Thoracic aorta (tissue), 2 donors: ENCODE measurements at regions not wholly inside any gene's neighbourhood (a gene's known extent, or its start where the extent isn't known, plus 50 kb on each side); places are given as distances from the start of the nearest gene placed in this dataset.

Experiments used
- ATAC-seq: fragments of 150-250 bp; one replicate; pipeline ENCODE4 v1.8.0; 2017; ENCODE audit warnings: low read depth; ENCODE audit not compliant: insufficient number of reproducible peaks, low FRiP score
- DNase-seq: peaks from one replicate; pipeline ENCODE4 v3.0.0-alpha.2; 2020; ENCODE audit warnings: low spot score
- H3K27ac ChIP-seq, 2 donors: fragments of 200-600 bp; sonication (generic); 1 replicate in 1 of 2; 2 replicates in 1 of 2; pipeline ENCODE4 v1.5.1; 2016; ENCODE audit warnings: mild to moderate bottlenecking in 2 of 2, moderate library complexity in 2 of 2
- H3K27me3 ChIP-seq: fragments of 200-600 bp; sonication (generic); replicated peaks from 2 replicates; pipeline ENCODE4 v1.6.0; 2016; ENCODE audit warnings: mild to moderate bottlenecking; ENCODE audit not compliant: insufficient read depth
- H3K36me3 ChIP-seq: fragments of 200-600 bp; sonication (generic); one replicate; pipeline ENCODE4 v1.5.1; 2016
- H3K4me1 ChIP-seq, 2 donors: fragments of 200-600 bp; sonication (generic); 1 replicate in 1 of 2; 2 replicates in 1 of 2; pipeline versions ENCODE4 v1.5.1 to v1.6.0; 2016; ENCODE audit warnings: low read depth in 2 of 2, mild to moderate bottlenecking in 1 of 2; ENCODE audit not compliant: control insufficient read depth in 1 of 2
- H3K4me3 ChIP-seq: fragments of 200-600 bp; sonication (generic); 2 replicates; pipeline ENCODE4 v1.5.1; 2016; ENCODE audit warnings: mild to moderate bottlenecking
- H3K9me3 ChIP-seq: fragments of 200-600 bp; sonication (generic); 2 replicates; pipeline ENCODE4 v1.5.1; 2016
- TF ChIP-seq, protein P1 (sequence below): fragments of 200-600 bp; sonication (generic); IDR thresholded peaks from one replicate; pipeline ENCODE4 v1.5.1; 2019; ENCODE audit warnings: antibody characterized with exemption

DNA sequence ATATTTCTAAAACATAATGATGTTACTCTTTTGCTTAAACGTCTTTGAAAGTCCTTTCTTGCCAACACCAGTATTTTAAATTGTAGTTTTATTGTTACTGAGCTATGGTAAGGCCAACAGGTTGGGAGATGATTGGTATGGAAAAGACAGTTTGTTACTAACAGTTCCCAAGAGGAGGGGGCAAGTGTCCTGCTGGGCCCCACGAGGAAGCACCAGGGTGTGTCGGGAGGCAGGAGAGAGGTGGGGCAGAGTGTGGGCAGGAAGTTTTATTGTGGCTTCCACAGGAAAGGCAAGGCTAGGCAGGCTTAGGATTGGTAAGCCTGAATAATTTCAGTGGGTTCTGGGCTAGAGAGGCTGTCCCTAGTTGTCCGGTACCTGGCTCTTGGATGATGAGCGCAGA is 134.3 kb downstream of the SOCS6 start:
- ATAC-seq (no peak), DNase-seq (no peak)

DNA sequence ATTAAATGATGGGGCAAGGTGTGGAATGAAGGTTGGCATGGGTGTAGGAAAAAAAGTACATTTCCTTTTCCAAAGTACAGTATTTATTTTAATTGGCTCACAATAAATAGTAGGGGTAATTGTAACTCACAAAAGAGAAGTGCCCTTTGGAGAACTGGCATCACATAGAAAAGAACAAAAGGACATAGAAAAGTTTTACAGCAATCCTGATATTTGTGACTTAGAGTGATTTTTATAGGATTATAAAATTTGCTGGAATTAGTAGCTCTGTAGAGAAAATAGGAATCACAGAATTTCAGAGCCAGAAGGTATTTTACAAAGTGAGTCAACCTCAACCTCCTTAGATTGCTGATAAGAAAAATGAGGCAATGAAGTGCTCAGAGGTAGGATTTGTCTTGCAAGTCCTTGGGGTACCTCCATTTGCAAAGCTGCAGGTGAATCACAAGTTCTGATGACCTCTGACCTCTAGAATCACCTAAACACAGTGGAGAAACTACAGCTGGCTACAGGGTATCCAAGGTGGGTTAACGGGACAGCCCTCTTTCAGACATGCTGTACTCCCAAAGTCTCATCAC is 133.6 kb downstream of the SOCS6 start:
- no peaks in the 10 kb centered on the region for H3K36me3 ChIP-seq
- H3K4me1 ChIP-seq = peaks cover 19 to 20% of the 10 kb centered on the region in 2 donors
- ATAC-seq (no peak), DNase-seq (no peak)
- H3K4me3 ChIP-seq = no peak overlapping the region
- TF ChIP-seq, protein P1, sequence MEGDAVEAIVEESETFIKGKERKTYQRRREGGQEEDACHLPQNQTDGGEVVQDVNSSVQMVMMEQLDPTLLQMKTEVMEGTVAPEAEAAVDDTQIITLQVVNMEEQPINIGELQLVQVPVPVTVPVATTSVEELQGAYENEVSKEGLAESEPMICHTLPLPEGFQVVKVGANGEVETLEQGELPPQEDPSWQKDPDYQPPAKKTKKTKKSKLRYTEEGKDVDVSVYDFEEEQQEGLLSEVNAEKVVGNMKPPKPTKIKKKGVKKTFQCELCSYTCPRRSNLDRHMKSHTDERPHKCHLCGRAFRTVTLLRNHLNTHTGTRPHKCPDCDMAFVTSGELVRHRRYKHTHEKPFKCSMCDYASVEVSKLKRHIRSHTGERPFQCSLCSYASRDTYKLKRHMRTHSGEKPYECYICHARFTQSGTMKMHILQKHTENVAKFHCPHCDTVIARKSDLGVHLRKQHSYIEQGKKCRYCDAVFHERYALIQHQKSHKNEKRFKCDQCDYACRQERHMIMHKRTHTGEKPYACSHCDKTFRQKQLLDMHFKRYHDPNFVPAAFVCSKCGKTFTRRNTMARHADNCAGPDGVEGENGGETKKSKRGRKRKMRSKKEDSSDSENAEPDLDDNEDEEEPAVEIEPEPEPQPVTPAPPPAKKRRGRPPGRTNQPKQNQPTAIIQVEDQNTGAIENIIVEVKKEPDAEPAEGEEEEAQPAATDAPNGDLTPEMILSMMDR = no peak
- no peaks in the 10 kb centered on the region for H3K27me3 ChIP-seq
- no peaks in the 10 kb centered on the region for H3K9me3 ChIP-seq
- no peak overlapping the region for H3K27ac ChIP-seq

More for the DNA sequence above, 134.3 kb downstream of the SOCS6 start:
- H3K36me3 ChIP-seq = no peaks in the 10 kb centered on the region
- H3K4me1 ChIP-seq = peaks cover 19 to 20% of the 10 kb centered on the region in 2 donors
- H3K27ac ChIP-seq = no peak overlapping the region
- no peaks in the 10 kb centered on the region for H3K9me3 ChIP-seq
- H3K4me3 ChIP-seq = no peak overlapping the region
- TF ChIP-seq, protein P1 = no peak
- H3K27me3 ChIP-seq = no peaks in the 10 kb centered on the region

DNA sequence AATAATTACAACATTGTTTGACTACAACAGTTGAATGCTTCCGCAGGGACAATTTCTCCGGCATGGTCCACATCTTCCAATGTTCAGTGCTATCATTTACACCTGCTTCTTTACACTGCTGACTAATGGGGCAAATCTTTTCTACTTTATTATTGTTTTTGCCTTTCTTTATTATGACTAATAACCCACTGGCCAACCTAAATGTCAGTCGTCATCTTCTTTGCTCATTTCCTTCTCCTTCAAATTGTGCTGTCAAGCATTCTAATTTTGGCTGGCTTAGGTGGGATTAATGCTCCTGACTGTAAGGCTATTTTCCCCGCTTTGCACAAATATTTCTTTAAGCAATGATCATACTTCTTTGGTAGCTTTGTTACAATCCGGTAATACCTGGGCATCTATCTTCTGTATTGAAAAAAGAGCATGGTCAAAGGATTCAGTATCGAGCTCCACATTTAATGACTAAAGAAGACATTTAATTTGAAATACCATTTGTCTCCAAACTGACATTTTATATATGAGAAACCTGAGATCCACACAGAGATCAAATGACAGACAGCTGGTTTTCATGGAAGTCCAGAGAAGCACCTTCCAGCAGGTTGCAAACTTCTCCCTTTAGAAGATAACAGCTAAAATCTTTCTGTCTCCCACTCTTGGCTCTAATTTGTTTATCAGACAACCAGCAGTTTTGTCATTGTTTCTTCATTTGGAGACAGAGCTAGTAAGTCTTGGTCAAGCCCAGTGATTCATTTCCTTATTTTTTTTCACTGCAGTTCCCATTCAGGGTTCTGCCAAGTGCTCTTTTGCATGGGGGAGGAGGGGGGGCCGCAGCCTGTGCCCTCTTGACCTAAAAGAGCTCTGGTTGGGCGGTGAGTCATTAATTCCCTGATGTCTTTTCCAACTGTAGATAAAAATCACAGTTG is 132.9 kb downstream of the SOCS6 start:
- Histone ChIP-seq H3K27ac (peak overlapping the region; percentile 9 to 52), H3K4me1 (peaks cover 19 to 20% of the 10 kb centered on the region in 2 donors), H3K4me3 (no peak overlapping the region), H3K9me3 (no peaks in the 10 kb centered on the region), H3K36me3 (no peaks in the 10 kb centered on the region), H3K27me3 (no peaks in the 10 kb centered on the region)
- ATAC-seq (peak; percentile 98), DNase-seq (peak; percentile 52)
- TF ChIP-seq, protein P1 = no peak

DNA sequence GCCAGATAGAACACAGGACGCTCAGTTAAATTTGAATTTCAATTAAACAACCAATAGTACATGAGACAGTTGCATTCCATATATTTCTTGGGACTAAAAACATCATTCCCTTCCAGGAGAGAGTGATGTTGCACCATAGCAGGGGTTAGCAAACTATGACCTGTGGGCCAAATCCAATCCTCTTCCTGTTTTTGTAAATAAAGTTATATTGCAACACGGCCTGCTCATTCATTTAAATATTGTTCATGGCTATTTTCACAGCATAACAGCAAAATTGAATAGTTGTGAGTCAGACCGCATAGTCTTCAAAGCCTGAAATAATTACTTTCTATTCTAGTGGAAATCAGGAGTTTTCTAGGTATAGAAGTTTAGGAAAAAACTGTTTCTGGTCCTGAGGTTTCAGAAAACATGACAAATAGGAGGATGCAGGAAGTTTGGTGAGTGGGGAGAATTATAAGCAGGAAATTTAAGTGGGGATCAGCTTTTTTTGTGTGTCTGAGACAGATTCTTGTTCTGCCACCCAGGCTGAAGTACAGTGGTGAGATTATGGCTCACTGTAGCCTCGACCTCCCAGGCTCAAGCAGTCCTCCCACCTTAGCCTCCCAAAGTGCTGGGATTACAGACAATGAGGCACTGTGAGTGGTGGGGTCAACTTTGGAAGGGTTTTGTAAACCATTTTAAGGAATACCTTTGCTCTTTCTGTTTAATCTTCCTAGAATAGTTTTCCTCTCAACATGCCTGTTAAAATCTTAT is 131.5 kb downstream of the SOCS6 start:
- no peak overlapping the region for H3K4me3 ChIP-seq
- H3K36me3 ChIP-seq = no peaks in the 10 kb centered on the region
- ATAC-seq = no peak
- no peak overlapping the region for H3K27ac ChIP-seq
- no peaks in the 10 kb centered on the region for H3K9me3 ChIP-seq
- H3K27me3 ChIP-seq = no peaks in the 10 kb centered on the region
- TF ChIP-seq, protein P1 = no peak
- DNase-seq = no peak
- H3K4me1 ChIP-seq = peaks cover 19 to 20% of the 10 kb centered on the region in 2 donors

DNA sequence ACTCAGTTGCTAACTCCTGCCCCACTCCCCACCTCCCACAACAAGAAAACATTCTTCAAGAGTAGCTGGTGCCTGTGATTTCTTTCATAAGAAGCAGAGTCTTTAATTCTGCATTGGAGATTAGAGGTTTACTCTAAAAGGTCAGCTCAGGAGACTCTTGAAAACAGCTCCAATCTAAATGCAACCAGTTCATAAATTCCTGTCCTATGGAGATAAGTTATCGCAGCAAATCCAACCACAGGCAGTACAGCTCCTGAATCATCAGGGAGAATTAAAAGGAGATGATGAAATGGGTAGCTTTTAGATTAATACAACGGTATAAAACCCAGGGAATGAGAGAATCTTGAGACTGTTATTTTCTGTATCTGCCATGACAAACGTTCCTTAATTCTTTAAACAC is 130.7 kb downstream of the SOCS6 start:
- no peaks in the 10 kb centered on the region for H3K9me3 ChIP-seq
- TF ChIP-seq, protein P1 = no peak
- no peaks in the 10 kb centered on the region for H3K27me3 ChIP-seq
- no peak for DNase-seq
- no peaks in the 10 kb centered on the region for H3K36me3 ChIP-seq
- H3K4me3 ChIP-seq = no peak overlapping the region
- H3K27ac ChIP-seq = no peak overlapping the region
- H3K4me1 ChIP-seq = peaks cover 19 to 20% of the 10 kb centered on the region in 2 donors
- no peak for ATAC-seq
